Hepatocyte (in vitro differentiated cells): ENCODE measurements at regions not wholly inside any gene's neighbourhood (a gene's known extent, or its start where the extent isn't known, plus 50 kb on each side); places are given as distances from the start of the nearest gene placed in this dataset.

ENCODE experiments used
- DNase-seq: peaks from one replicate; pipeline ENCODE4 v3.0.0-alpha.2; 2016; ENCODE audit warnings: low spot score
- H2AFZ ChIP-seq: fragments of 200-600 bp; sonication (generic); 2 replicates; pipeline ENCODE4 v1.6.0; 2016; ENCODE audit warnings: antibody characterized with exemption, mild to moderate bottlenecking
- H3K27ac ChIP-seq: fragments of 200-600 bp; sonication (generic); 2 replicates; pipeline ENCODE4 v1.5.1; 2016; ENCODE audit warnings: mild to moderate bottlenecking
- H3K27me3 ChIP-seq: fragments of 200-600 bp; sonication (generic); 2 replicates; pipeline ENCODE4 v1.6.1; 2016
- H3K36me3 ChIP-seq: fragments of 200-600 bp; sonication (generic); replicated peaks from 2 replicates; pipeline ENCODE4 v1.5.1; 2016; ENCODE audit warnings: low read depth; ENCODE audit not compliant: insufficient read depth
- H3K4me1 ChIP-seq: fragments of 200-600 bp; sonication (generic); 2 replicates; pipeline ENCODE4 v1.5.1; 2016; ENCODE audit warnings: mild to moderate bottlenecking, moderate library complexity; ENCODE audit not compliant: insufficient read depth
- H3K4me2 ChIP-seq: fragments of 200-600 bp; sonication (generic); 2 replicates; pipeline ENCODE4 v1.6.0; 2016
- H3K4me3 ChIP-seq: fragments of 200-600 bp; sonication (generic); 2 replicates; pipeline ENCODE4 v1.5.1; 2016; ENCODE audit warnings: mild to moderate bottlenecking
- H3K79me2 ChIP-seq: fragments of 200-600 bp; sonication (generic); 2 replicates; pipeline ENCODE4 v1.6.0; 2017; ENCODE audit warnings: mild to moderate bottlenecking
- H3K9me2 ChIP-seq: fragments of 200-600 bp; sonication (generic); replicated peaks from 2 replicates; pipeline ENCODE4 v1.6.0; 2017; ENCODE audit warnings: mild to moderate bottlenecking; ENCODE audit not compliant: insufficient read depth
- H3K9me3 ChIP-seq: fragments of 200-600 bp; sonication (generic); 2 replicates; pipeline ENCODE4 v1.5.1; 2016; ENCODE audit warnings: low read depth, mild to moderate bottlenecking
- H4K20me1 ChIP-seq: fragments of 200-600 bp; sonication (generic); 2 replicates; pipeline ENCODE4 v1.6.0; 2016; ENCODE audit warnings: mild to moderate bottlenecking; ENCODE audit not compliant: insufficient read depth, poor library complexity, severe bottlenecking
- EZH2 ChIP-seq: fragments of 200-600 bp; sonication (generic); IDR thresholded peaks from 2 replicates; pipeline ENCODE4 v1.6.1; 2016; ENCODE audit warnings: antibody characterized with exemption, mild to moderate bottlenecking, borderline replicate concordance
- EZH2phosphoT487 ChIP-seq: fragments of 200-600 bp; sonication (generic); IDR thresholded peaks from one replicate; pipeline ENCODE4 v1.6.1; 2018; ENCODE audit warnings: antibody characterized with exemption, mild to moderate bottlenecking, low read depth, moderate library complexity; ENCODE audit not compliant: unreplicated experiment, severe bottlenecking
- WGBS: methylation state at CpG from one replicate; pipeline ENCODE4 v1.1.6; 2016; ENCODE audit warnings: low lambda C conversion rate; ENCODE audit errors: missing lambda C conversion rate; 5-methylcytosine and 5-hydroxymethylcytosine counted together
- TF ChIP-seq, protein P1 (sequence below): fragments of 200-600 bp; sonication (generic); IDR thresholded peaks from 2 replicates; pipeline ENCODE4 v1.5.1; 2016; ENCODE audit warnings: antibody characterized with exemption, mild to moderate bottlenecking; ENCODE audit not compliant: poor library complexity

- Histone ChIP-seq H3K27ac (no peak overlapping the region), H3K79me2 (no peaks in the 10 kb centered on the region), H3K9me3 (no peaks in the 10 kb centered on the region), H3K36me3 (no peaks in the 10 kb centered on the region), H3K4me1 (no peaks in the 10 kb centered on the region), H4K20me1 (no peaks in the 10 kb centered on the region), H3K9me2 (no peaks in the 10 kb centered on the region), H2AFZ (no peak overlapping the region), H3K4me3 (no peak overlapping the region), H3K4me2 (no peak overlapping the region), H3K27me3 (no peaks in the 10 kb centered on the region)
- TF ChIP-seq EZH2phosphoT487: no peak
- TF ChIP-seq, protein P1, sequence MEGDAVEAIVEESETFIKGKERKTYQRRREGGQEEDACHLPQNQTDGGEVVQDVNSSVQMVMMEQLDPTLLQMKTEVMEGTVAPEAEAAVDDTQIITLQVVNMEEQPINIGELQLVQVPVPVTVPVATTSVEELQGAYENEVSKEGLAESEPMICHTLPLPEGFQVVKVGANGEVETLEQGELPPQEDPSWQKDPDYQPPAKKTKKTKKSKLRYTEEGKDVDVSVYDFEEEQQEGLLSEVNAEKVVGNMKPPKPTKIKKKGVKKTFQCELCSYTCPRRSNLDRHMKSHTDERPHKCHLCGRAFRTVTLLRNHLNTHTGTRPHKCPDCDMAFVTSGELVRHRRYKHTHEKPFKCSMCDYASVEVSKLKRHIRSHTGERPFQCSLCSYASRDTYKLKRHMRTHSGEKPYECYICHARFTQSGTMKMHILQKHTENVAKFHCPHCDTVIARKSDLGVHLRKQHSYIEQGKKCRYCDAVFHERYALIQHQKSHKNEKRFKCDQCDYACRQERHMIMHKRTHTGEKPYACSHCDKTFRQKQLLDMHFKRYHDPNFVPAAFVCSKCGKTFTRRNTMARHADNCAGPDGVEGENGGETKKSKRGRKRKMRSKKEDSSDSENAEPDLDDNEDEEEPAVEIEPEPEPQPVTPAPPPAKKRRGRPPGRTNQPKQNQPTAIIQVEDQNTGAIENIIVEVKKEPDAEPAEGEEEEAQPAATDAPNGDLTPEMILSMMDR: no peak
- no peak for TF ChIP-seq EZH2
- WGBS: 78% methylated on average over 2 of the region's 2 CpGs
- no peak for DNase-seq
These were observed 204.1 kb downstream of the CNTN3 start for GRCh38 chr3:74410276-74410941.

GRCh38 chr3:74409066-74409465 is 205.4 kb downstream of the CNTN3 start:
- Histone ChIP-seq H3K9me3 (no peaks in the 10 kb centered on the region), H3K27me3 (no peaks in the 10 kb centered on the region), H2AFZ (no peak overlapping the region), H3K36me3 (no peaks in the 10 kb centered on the region), H3K4me3 (no peak overlapping the region), H3K27ac (no peak overlapping the region), H3K4me1 (no peaks in the 10 kb centered on the region), H3K4me2 (no peak overlapping the region), H3K79me2 (no peaks in the 10 kb centered on the region), H4K20me1 (no peaks in the 10 kb centered on the region), H3K9me2 (no peaks in the 10 kb centered on the region)
- TF ChIP-seq, protein P1: no peak
- TF ChIP-seq EZH2phosphoT487 (no peak), EZH2 (no peak)
- no peak for DNase-seq

DNA sequence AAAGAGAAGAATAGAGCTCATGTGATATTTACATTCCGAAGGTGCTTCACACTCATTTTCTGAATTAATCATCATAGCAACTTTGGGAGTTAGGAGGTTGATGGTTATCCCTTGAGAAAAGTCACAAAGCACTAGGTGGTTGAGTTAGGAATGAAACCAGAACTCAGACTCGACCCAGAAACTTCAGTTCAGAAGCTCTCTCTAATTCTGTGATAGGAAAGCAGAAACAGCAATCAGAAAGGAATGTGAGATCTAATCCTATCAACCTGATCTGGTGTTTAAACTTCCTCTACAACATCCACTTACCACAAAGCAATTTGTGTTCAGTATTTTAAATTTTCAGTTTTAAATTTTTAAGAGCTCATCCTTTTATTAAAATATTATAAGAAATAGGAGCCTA is 211.2 kb downstream of the CNTN3 start:
- H3K9me3 ChIP-seq: no peaks in the 10 kb centered on the region
- DNase-seq: no peak
- H2AFZ ChIP-seq: no peak overlapping the region
- H3K27ac ChIP-seq: no peak overlapping the region
- no peaks in the 10 kb centered on the region for H3K36me3 ChIP-seq
- no peaks in the 10 kb centered on the region for H3K4me1 ChIP-seq
- H3K79me2 ChIP-seq: no peaks in the 10 kb centered on the region
- no peaks in the 10 kb centered on the region for H3K9me2 ChIP-seq
- no peak overlapping the region for H3K4me2 ChIP-seq
- no peak overlapping the region for H3K4me3 ChIP-seq
- WGBS: 63% methylated on average over 2 of the region's 2 CpGs
- TF ChIP-seq EZH2 (no peak), EZH2phosphoT487 (no peak)
- TF ChIP-seq, protein P1: no peak
- H4K20me1 ChIP-seq: no peaks in the 10 kb centered on the region
- H3K27me3 ChIP-seq: no peaks in the 10 kb centered on the region
